ENCODE measurements at regions not wholly inside any gene's neighbourhood (a gene's known extent, or its start where the extent isn't known, plus 50 kb on each side); places are given as distances from the start of the nearest gene placed in this dataset.
"Not testable (repeated sequence)": the region's sequence is repeated elsewhere in the genome, so short reads cannot be mapped to it uniquely, and the experiment has no call there.

DNA sequence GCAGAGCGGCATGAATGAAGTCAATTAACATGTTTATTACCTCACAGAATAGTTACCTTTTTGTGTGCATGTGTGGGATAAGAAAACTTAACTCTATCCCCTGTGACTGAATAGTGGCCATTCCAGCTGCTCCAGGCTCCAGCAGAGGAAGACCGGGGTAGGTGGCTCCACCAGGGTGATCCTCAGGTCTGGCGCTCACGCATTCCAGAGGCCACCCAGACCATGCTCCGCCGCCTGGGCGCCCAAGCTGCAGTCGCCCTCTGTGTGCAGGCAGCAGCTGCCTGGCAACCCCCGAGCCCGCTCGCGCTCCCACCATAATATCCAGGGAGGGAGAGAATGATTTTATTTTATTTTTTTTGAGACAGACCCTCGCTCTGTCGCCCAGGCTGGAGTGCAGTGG lies 1474.5 kb upstream of the TPTE start:
- not testable (repeated sequence) for TF ChIP-seq EZH2 (IDR thresholded peaks at IDR 0.05; ENCODE audit: borderline replicate concordance, low read length)
- TF ChIP-seq, protein P1, sequence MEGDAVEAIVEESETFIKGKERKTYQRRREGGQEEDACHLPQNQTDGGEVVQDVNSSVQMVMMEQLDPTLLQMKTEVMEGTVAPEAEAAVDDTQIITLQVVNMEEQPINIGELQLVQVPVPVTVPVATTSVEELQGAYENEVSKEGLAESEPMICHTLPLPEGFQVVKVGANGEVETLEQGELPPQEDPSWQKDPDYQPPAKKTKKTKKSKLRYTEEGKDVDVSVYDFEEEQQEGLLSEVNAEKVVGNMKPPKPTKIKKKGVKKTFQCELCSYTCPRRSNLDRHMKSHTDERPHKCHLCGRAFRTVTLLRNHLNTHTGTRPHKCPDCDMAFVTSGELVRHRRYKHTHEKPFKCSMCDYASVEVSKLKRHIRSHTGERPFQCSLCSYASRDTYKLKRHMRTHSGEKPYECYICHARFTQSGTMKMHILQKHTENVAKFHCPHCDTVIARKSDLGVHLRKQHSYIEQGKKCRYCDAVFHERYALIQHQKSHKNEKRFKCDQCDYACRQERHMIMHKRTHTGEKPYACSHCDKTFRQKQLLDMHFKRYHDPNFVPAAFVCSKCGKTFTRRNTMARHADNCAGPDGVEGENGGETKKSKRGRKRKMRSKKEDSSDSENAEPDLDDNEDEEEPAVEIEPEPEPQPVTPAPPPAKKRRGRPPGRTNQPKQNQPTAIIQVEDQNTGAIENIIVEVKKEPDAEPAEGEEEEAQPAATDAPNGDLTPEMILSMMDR (conservative IDR thresholded peaks at IDR 0.05 in 1 of 2, IDR thresholded peaks at IDR 0.05 in 1 of 2; ENCODE audit: extremely low read depth in 1 of 2, insufficient read depth in 1 of 2, low read depth in 1 of 2, low read length in 2 of 2): not testable (repeated sequence)

All from mammary epithelial cell (primary cell).